Astrocyte (in vitro differentiated cells and primary cell): ENCODE measurements at regions not wholly inside any gene's neighbourhood (a gene's known extent, or its start where the extent isn't known, plus 50 kb on each side); places are given as distances from the start of the nearest gene placed in this dataset.

Experiments used
- DNase-seq: peaks from one replicate; pipeline ENCODE4 v3.0.0-alpha.2; 2010; ENCODE audit warnings: low read depth
- FAIRE-seq: peaks from 2 replicates; lab custom pipeline; 2011; peaks lifted over from hg19 to GRCh38; lab: Jason Lieb, UNC
- H2AFZ ChIP-seq: 2 replicates; pipeline ENCODE4 v1.6.0; 2012; ENCODE audit warnings: low read depth, low read length, inconsistent platforms
- H3K27ac ChIP-seq: 2 replicates; pipeline ENCODE4 v1.5.1; 2011; ENCODE audit warnings: low read depth, low read length, inconsistent platforms
- H3K27me3 ChIP-seq: 2 replicates; pipeline ENCODE4 v1.6.0; 2011; ENCODE audit warnings: low read length, inconsistent platforms; ENCODE audit not compliant: insufficient read depth
- H3K36me3 ChIP-seq: 2 replicates; pipeline ENCODE4 v1.5.1; 2011; ENCODE audit warnings: low read length, inconsistent platforms; ENCODE audit not compliant: insufficient read depth
- H3K4me1 ChIP-seq: 2 replicates; pipeline ENCODE4 v1.5.1; 2011; ENCODE audit warnings: low read length, inconsistent platforms; ENCODE audit not compliant: insufficient read depth
- H3K4me2 ChIP-seq: 2 replicates; pipeline ENCODE4 v1.6.0; 2012; ENCODE audit warnings: low read length, inconsistent platforms
- H3K4me3 ChIP-seq: 2 replicates; pipeline ENCODE4 v1.5.1; 2011; ENCODE audit warnings: low read depth, mild to moderate bottlenecking, low read length, inconsistent platforms; ENCODE audit not compliant: insufficient read depth
- H3K79me2 ChIP-seq: 2 replicates; pipeline ENCODE4 v1.6.0; 2012; ENCODE audit warnings: mild to moderate bottlenecking, low read length, inconsistent platforms; ENCODE audit not compliant: insufficient read depth
- H3K9ac ChIP-seq: 2 replicates; pipeline ENCODE4 v1.6.0; 2012; ENCODE audit warnings: mild to moderate bottlenecking, low read length, inconsistent platforms
- H3K9me3 ChIP-seq: 2 replicates; pipeline ENCODE4 v1.5.1; 2012; ENCODE audit warnings: low read depth, mild to moderate bottlenecking, low read length, inconsistent platforms; ENCODE audit not compliant: insufficient read depth
- H4K20me1 ChIP-seq: 2 replicates; pipeline ENCODE4 v1.6.0; 2012; ENCODE audit warnings: low read length, inconsistent platforms; ENCODE audit not compliant: insufficient read depth
- H3K27ac Mint-ChIP-seq: one replicate; pipeline ENCODE4 v1.8.0; 2021; ENCODE audit warnings: mild to moderate bottlenecking, mixed read lengths; ENCODE audit not compliant: unreplicated experiment
- H3K27me3 Mint-ChIP-seq: one replicate; pipeline ENCODE4 v1.8.0; 2021; ENCODE audit warnings: low read depth, mixed read lengths; ENCODE audit not compliant: unreplicated experiment
- H3K36me3 Mint-ChIP-seq: one replicate; pipeline ENCODE4 v1.8.0; 2021; ENCODE audit warnings: low read depth, mixed read lengths; ENCODE audit not compliant: unreplicated experiment
- H3K4me1 Mint-ChIP-seq: one replicate; pipeline ENCODE4 v1.8.0; 2021; ENCODE audit warnings: low read depth, mixed read lengths; ENCODE audit not compliant: unreplicated experiment
- H3K4me3 Mint-ChIP-seq: one replicate; pipeline ENCODE4 v1.8.0; 2021; ENCODE audit warnings: mild to moderate bottlenecking, moderate library complexity, mixed read lengths; ENCODE audit not compliant: unreplicated experiment
- H3K9me3 Mint-ChIP-seq: one replicate; pipeline ENCODE4 v1.8.0; 2021; ENCODE audit warnings: mild to moderate bottlenecking, mixed read lengths; ENCODE audit not compliant: unreplicated experiment
- EZH2 ChIP-seq: IDR thresholded peaks from 2 replicates; pipeline ENCODE4 v1.6.1; 2012; ENCODE audit warnings: mild to moderate bottlenecking, low read length, inconsistent platforms; ENCODE audit not compliant: insufficient read depth
- TF ChIP-seq, protein P1 (sequence below): IDR thresholded peaks from 2 replicates; pipeline ENCODE4 v1.5.1; 2011; ENCODE audit warnings: low read depth, mild to moderate bottlenecking, inconsistent platforms, low read length, moderate library complexity; ENCODE audit not compliant: insufficient read depth

DNA sequence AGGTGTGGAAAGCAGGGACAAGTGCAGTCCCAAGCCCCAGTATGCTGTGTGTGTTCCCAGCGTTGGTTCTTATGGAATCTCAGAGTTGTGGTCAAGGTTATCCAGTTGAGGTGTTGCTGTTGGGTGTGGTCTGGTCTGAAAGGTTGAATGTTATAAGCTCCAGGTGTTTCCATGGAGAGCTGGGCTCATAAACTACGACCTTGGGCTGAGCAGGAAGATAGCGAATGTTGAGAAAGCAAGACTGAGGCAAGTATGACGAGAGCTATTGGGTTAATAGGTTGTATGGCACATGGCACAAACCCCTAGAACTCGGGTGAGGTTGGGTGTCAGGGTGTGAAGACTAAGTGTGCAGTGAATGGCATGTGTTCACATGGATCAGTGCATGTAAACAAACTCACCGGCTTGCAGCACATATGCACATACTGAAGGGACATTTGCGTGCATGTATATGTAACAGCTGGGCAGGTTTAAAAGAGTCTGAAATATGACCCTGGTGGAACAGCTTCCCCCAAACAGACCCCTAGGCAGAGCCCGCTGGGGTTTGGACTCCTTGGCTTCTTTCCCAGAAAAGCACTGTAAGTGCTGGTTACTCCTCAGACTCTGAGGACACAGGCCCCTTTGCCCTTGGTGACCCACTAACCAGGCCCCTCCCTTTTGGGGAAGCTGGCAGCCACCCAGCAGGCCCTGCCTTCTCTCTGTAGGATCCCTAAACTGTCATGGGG, 117.5 kb downstream of the NAV1 start:
- H3K4me1 ChIP-seq, result peaks cover 53% of the 10 kb centered on the region
- Mint-ChIP-seq H3K4me1 (peaks cover 9% of the 10 kb centered on the region), H3K36me3 (peaks cover 24% of the 10 kb centered on the region), H3K27ac (no peak overlapping the region), H3K4me3 (no peak overlapping the region), H3K9me3 (no peaks in the 10 kb centered on the region), H3K27me3 (peaks cover 1% of the 10 kb centered on the region)
- no peaks in the 10 kb centered on the region for H3K27me3 ChIP-seq
- no peak for FAIRE-seq
- TF ChIP-seq, protein P1, sequence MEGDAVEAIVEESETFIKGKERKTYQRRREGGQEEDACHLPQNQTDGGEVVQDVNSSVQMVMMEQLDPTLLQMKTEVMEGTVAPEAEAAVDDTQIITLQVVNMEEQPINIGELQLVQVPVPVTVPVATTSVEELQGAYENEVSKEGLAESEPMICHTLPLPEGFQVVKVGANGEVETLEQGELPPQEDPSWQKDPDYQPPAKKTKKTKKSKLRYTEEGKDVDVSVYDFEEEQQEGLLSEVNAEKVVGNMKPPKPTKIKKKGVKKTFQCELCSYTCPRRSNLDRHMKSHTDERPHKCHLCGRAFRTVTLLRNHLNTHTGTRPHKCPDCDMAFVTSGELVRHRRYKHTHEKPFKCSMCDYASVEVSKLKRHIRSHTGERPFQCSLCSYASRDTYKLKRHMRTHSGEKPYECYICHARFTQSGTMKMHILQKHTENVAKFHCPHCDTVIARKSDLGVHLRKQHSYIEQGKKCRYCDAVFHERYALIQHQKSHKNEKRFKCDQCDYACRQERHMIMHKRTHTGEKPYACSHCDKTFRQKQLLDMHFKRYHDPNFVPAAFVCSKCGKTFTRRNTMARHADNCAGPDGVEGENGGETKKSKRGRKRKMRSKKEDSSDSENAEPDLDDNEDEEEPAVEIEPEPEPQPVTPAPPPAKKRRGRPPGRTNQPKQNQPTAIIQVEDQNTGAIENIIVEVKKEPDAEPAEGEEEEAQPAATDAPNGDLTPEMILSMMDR, result no peak
- no peak for TF ChIP-seq EZH2
- no peak overlapping the region for H3K4me3 ChIP-seq
- H3K9ac ChIP-seq, result no peak overlapping the region
- DNase-seq, result no peak
- H4K20me1 ChIP-seq, result peaks cover 99% of the 10 kb centered on the region
- peaks cover 99% of the 10 kb centered on the region for H3K79me2 ChIP-seq
- H3K4me2 ChIP-seq, result peak overlapping the region; percentile 66
- H3K27ac ChIP-seq, result no peak overlapping the region
- no peak overlapping the region for H2AFZ ChIP-seq
- H3K36me3 ChIP-seq, result peaks cover 3% of the 10 kb centered on the region
- H3K9me3 ChIP-seq, result no peaks in the 10 kb centered on the region

DNA sequence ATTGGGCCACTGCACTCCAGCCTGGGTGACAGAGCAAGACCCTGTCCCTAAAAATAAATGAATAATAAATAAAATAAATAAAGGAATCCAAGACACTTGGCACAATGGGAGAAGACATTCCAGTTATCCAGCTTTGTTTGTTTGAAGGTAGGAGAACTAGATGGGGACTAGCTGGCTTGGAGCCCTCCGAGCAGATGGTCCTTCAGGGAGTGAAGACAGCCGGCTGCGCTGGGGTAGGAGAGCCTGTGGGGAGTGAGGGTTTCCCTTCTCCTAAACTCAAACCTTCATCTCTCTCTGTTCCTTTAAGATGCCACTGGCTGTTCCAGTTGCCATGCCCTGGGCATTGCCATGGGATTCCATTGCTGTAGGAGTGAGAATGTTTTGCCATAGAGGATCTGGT, 120.6 kb downstream of the NAV1 start:
- H3K4me1 Mint-ChIP-seq, result peaks cover 4% of the 10 kb centered on the region
- H3K4me3 ChIP-seq, result no peak overlapping the region
- no peak overlapping the region for H3K4me3 Mint-ChIP-seq
- H3K9me3 Mint-ChIP-seq, result no peaks in the 10 kb centered on the region
- H3K27ac ChIP-seq, result no peak overlapping the region
- no peak overlapping the region for H3K9ac ChIP-seq
- H4K20me1 ChIP-seq, result peaks cover 99% of the 10 kb centered on the region
- H3K36me3 Mint-ChIP-seq, result peaks cover 33% of the 10 kb centered on the region
- TF ChIP-seq, protein P1, result no peak
- TF ChIP-seq EZH2, result no peak
- no peak overlapping the region for H3K27ac Mint-ChIP-seq
- H3K27me3 ChIP-seq, result no peaks in the 10 kb centered on the region
- H2AFZ ChIP-seq, result no peak overlapping the region
- no peaks in the 10 kb centered on the region for H3K27me3 Mint-ChIP-seq
- H3K36me3 ChIP-seq, result peaks cover 11% of the 10 kb centered on the region
- peaks cover 100% of the 10 kb centered on the region for H3K79me2 ChIP-seq
- no peaks in the 10 kb centered on the region for H3K9me3 ChIP-seq
- H3K4me1 ChIP-seq, result peaks cover 30% of the 10 kb centered on the region
- DNase-seq (no peak), FAIRE-seq (no peak)
- no peak overlapping the region for H3K4me2 ChIP-seq
